ENCODE measurements at regions not wholly inside any gene's neighbourhood (a gene's known extent, or its start where the extent isn't known, plus 50 kb on each side); places are given as distances from the start of the nearest gene placed in this dataset.

GRCh38 chr2:58650781-58651180 is 409.7 kb upstream of the FANCL start:
- no peaks in the 10 kb centered on the region for H3K9me3 ChIP-seq
- no peaks in the 10 kb centered on the region for H3K4me1 ChIP-seq
- no peaks in the 10 kb centered on the region for H3K36me3 ChIP-seq
- no peak overlapping the region for H3K4me3 ChIP-seq (ENCODE audit: low read depth, low read length)
- no peaks in the 10 kb centered on the region for H3K27me3 ChIP-seq
- DNase-seq, result no peak
- no peak for TF ChIP-seq CTCF (IDR thresholded peaks at IDR 0.05; ENCODE audit: low read depth, low read length)

DNA sequence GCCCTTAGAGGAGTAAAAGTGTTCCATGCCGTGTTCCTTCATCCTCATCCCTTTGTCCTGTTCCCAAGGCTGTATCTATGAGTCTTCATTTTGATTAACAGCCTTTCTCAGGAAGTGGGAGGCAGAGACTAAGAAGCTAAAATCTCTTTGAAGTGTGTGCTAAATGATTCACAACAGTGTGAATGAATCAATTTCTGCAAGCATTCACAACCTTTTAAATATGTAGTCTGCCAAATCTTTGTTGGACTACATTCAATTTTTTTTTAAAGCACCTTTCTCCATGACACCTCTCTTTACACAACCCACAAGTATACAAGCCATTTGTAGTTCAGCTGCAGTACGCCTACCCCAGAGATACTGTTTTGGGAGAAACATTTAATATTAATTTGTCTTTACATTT is 408.6 kb upstream of the FANCL start:
- Histone ChIP-seq H3K9me3 (no peaks in the 10 kb centered on the region), H3K4me1 (no peaks in the 10 kb centered on the region), H3K27me3 (no peaks in the 10 kb centered on the region), H3K36me3 (no peaks in the 10 kb centered on the region), H3K4me3 (ENCODE audit: low read depth, low read length) (no peak overlapping the region)
- TF ChIP-seq CTCF (IDR thresholded peaks at IDR 0.05; ENCODE audit: low read depth, low read length), result no peak
- no peak for DNase-seq

DNA sequence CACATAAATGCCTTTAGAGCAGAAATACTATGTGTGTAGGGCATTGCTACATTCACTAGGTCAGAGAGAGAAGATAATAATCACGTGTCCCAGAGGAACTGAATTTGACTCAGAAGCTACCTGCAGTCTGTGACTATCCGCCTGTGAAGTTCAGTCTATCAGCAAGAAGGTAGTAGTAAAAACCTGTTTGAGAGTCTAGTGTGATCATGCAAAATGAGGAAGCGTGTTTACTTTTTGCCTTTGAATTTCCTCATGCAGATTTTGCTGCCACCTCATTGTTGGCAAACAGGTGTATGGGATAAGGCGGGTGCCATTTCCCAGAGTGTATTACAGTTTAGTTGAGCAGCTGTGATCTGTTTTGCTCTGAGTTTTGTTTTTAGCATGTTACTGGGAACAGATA is 403.9 kb upstream of the FANCL start:
- no peaks in the 10 kb centered on the region for H3K4me1 ChIP-seq
- H3K36me3 ChIP-seq, result no peaks in the 10 kb centered on the region
- H3K27me3 ChIP-seq, result no peaks in the 10 kb centered on the region
- DNase-seq, result no peak
- H3K9me3 ChIP-seq, result no peaks in the 10 kb centered on the region
- no peak overlapping the region for H3K4me3 ChIP-seq (ENCODE audit: low read depth, low read length)
- no peak for TF ChIP-seq CTCF (IDR thresholded peaks at IDR 0.05; ENCODE audit: low read depth, low read length)

DNA sequence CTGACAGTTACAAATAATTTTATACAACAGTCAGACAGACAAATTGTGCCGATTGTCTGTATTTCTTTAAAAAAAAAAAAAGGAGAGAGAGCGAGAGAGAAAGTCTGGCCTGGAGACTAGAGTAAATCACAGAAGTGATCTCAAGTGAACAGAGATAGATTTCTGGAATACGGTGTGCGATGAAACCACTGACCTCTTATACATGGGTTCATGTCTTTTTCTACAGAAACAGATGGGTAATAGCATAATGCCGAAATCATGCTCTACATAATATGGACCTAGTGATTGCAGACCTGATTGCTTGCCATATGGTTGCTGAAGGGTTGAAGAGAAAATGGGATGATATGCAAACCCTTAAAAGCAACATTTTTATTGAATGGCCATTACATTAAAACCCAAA is 403.3 kb upstream of the FANCL start:
- TF ChIP-seq CTCF (IDR thresholded peaks at IDR 0.05; ENCODE audit: low read depth, low read length), result no peak
- Histone ChIP-seq H3K36me3 (no peaks in the 10 kb centered on the region), H3K4me1 (no peaks in the 10 kb centered on the region), H3K9me3 (no peaks in the 10 kb centered on the region), H3K27me3 (no peaks in the 10 kb centered on the region), H3K4me3 (ENCODE audit: low read depth, low read length) (no peak overlapping the region)
- no peak for DNase-seq

DNA sequence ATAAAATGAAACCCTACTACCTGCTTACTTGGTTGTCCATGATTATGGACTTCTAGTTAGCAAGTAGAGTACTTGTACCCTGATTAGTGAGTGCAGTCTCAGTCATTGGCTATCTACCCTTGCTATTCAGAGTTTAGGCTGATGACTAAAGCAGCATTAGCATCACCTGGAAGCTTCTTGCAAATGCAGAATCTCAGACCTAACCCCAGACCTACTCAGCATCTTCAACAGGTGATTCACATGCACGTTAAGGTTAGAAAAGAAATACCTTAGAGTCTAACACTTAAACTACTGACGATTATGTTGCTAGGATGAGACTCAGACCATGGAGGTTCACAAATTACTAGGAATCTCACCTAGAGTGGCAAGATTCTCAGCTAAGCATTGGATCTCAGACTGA is 399.9 kb upstream of the FANCL start:
- no peak for DNase-seq
- Histone ChIP-seq H3K36me3 (no peaks in the 10 kb centered on the region), H3K4me1 (no peaks in the 10 kb centered on the region), H3K4me3 (ENCODE audit: low read depth, low read length) (no peak overlapping the region), H3K27me3 (no peaks in the 10 kb centered on the region), H3K9me3 (no peaks in the 10 kb centered on the region)
- TF ChIP-seq CTCF (IDR thresholded peaks at IDR 0.05; ENCODE audit: low read depth, low read length), result no peak

GRCh38 chr2:58640042-58640441 is 398.9 kb upstream of the FANCL start:
- H3K4me1 ChIP-seq, result no peaks in the 10 kb centered on the region
- H3K4me3 ChIP-seq (ENCODE audit: low read depth, low read length), result no peak overlapping the region
- no peaks in the 10 kb centered on the region for H3K36me3 ChIP-seq
- TF ChIP-seq CTCF (IDR thresholded peaks at IDR 0.05; ENCODE audit: low read depth, low read length), result no peak
- no peak for DNase-seq
- H3K27me3 ChIP-seq, result no peaks in the 10 kb centered on the region
- H3K9me3 ChIP-seq, result no peaks in the 10 kb centered on the region

All from BE2C (cell line).